ENCODE measurements at regions not wholly inside any gene's neighbourhood (a gene's known extent, or its start where the extent isn't known, plus 50 kb on each side); places are given as distances from the start of the nearest gene placed in this dataset.

GRCh38 chr6:90982051-90982450 is 395.2 kb upstream of the MAP3K7 start:
- DNase-seq (ENCODE audit: low read depth, low spot score): no peak
- no TSS peak for BruUV-seq (replicated peaks)
- H3K36me3 ChIP-seq (ENCODE audit: control insufficient read depth in 2 of 2, insufficient read depth in 2 of 2, low read length in 1 of 2): no peaks in the 10 kb centered on the region
- no peaks in the 10 kb centered on the region for H4K20me1 ChIP-seq (ENCODE audit: control insufficient read depth, insufficient read depth)
- peak; percentile 78 for ATAC-seq
- H3K4me1 ChIP-seq (ENCODE audit: control insufficient read depth, insufficient read depth, low read length): no peaks in the 10 kb centered on the region
- intact Hi-C loops (cut with micrococcal nuclease; ENCODE audit: unreplicated experiment): no loop called here
- WGBS (ENCODE audit: insufficient coverage, insufficient replicate concordance, low lambda C conversion rate, missing lambda C conversion rate): 41% methylated on average over 3 of the region's 3 CpGs
- no peak overlapping the region for H3K4me2 ChIP-seq (ENCODE audit: control insufficient read depth, insufficient read depth)
- no peaks in the 10 kb centered on the region for H3K9me3 ChIP-seq (replicated peaks; ENCODE audit: control insufficient read depth, insufficient read depth, low read length)
- RAD21 ChIA-PET (ENCODE audit: unreplicated experiment): no interaction called here
- in situ Hi-C loops (cut with MboI): no loop called here
- H3K27ac ChIP-seq (ENCODE audit: control insufficient read depth, insufficient read depth): no peak overlapping the region
- no peak overlapping the region for H3K4me3 ChIP-seq
- no peak for TF ChIP-seq HDAC6 (IDR thresholded peaks at IDR 0.05; ENCODE audit: unreplicated experiment)
- no peak for TF ChIP-seq EED (IDR thresholded peaks at IDR 0.05; ENCODE audit: low read depth)
- TF ChIP-seq NFYB (IDR thresholded peaks at IDR 0.05; ENCODE audit: insufficient read depth, low read depth, low read length): no peak
- TF ChIP-seq MXI1 (IDR thresholded peaks at IDR 0.05; ENCODE audit: low read depth, low read length): no peak
- no peak for TF ChIP-seq ZNF217 (IDR thresholded peaks at IDR 0.05)
- TF ChIP-seq E2F8 (IDR thresholded peaks at IDR 0.05; ENCODE audit: low read depth, partially characterized antibody): no peak
- TF ChIP-seq E2F4 (IDR thresholded peaks at IDR 0.05; ENCODE audit: low read depth, low read length): no peak
- TF ChIP-seq RAD51 (IDR thresholded peaks at IDR 0.05): no peak
- TF ChIP-seq EP300 (IDR thresholded peaks at IDR 0.05; ENCODE audit: borderline replicate concordance in 1 of 2, control insufficient read depth in 1 of 2, low read depth in 2 of 2, low read length in 2 of 2): no peak
- POLR2A ChIA-PET: no interaction called here
- FAIRE-seq: no peak
- no peaks in the 10 kb centered on the region for H3K27me3 ChIP-seq (replicated peaks in 1 of 2; ENCODE audit: control insufficient read depth in 2 of 2, insufficient read depth in 2 of 2, low read length in 1 of 2)
- CTCF ChIA-PET: interaction anchor here (0.6 to 2.4 kb wide), 2 partner anchors 41 to 273 kb away, joined by 3 to 12 read pairs; no protein-coding TSS in a partner anchor
- no peaks in the 10 kb centered on the region for H3K79me2 ChIP-seq (ENCODE audit: control insufficient read depth, insufficient read depth, low read length)
- no peak overlapping the region for H2AFZ ChIP-seq (ENCODE audit: control insufficient read depth, low read depth, low read length)
- H3K9ac ChIP-seq (ENCODE audit: control insufficient read depth, insufficient read depth, low read length): no peak overlapping the region
- SMC1A ChIA-PET (ENCODE audit: uncharacterized antibody, unreplicated experiment): interaction anchor here (0.6 to 0.8 kb wide), 3 partner anchors 41 to 362 kb away, joined by 3 read pairs; no protein-coding TSS in a partner anchor

Measured in GM12878 (cell line).